ENCODE measurements at regions not wholly inside any gene's neighbourhood (a gene's known extent, or its start where the extent isn't known, plus 50 kb on each side); places are given as distances from the start of the nearest gene placed in this dataset.

DNA sequence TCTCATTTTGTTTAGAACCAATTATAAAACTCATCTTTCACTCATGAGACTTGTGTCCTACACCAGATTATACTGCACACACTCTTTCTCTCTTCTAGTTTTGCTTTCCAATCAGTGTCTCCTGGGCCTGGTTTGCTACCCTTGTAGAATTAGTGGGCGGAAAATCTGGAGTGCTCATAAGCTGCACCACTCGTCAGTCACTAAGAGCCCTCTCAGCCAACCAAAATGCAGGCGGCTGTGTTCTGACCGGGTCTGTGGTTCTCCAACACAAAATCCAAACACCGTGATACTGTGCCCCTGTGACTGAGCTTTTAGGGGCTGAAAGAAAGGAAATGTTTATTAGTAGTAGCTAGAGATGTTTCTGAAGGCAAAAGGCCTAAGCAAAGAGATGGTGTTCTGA, 83.7 kb upstream of the OBI1 start:
- H3K9me3 ChIP-seq = no peaks in the 10 kb centered on the region
- DNase-seq (ENCODE audit: low spot score) = no peak
- 53% methylated on average over 5 of the region's 5 CpGs for WGBS
- no peaks in the 10 kb centered on the region for H3K4me1 ChIP-seq (replicated peaks)
- H3K27ac ChIP-seq = no peak overlapping the region
- no peak for TF ChIP-seq POLR2AphosphoS5 (IDR thresholded peaks at IDR 0.05)
- TF ChIP-seq, protein P1, sequence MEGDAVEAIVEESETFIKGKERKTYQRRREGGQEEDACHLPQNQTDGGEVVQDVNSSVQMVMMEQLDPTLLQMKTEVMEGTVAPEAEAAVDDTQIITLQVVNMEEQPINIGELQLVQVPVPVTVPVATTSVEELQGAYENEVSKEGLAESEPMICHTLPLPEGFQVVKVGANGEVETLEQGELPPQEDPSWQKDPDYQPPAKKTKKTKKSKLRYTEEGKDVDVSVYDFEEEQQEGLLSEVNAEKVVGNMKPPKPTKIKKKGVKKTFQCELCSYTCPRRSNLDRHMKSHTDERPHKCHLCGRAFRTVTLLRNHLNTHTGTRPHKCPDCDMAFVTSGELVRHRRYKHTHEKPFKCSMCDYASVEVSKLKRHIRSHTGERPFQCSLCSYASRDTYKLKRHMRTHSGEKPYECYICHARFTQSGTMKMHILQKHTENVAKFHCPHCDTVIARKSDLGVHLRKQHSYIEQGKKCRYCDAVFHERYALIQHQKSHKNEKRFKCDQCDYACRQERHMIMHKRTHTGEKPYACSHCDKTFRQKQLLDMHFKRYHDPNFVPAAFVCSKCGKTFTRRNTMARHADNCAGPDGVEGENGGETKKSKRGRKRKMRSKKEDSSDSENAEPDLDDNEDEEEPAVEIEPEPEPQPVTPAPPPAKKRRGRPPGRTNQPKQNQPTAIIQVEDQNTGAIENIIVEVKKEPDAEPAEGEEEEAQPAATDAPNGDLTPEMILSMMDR (IDR thresholded peaks at IDR 0.05) = no peak
- TF ChIP-seq POLR2A (IDR thresholded peaks at IDR 0.05) = no peak
- H3K27me3 ChIP-seq (replicated peaks; ENCODE audit: insufficient read depth) = no peaks in the 10 kb centered on the region
- no peak overlapping the region for H3K4me3 ChIP-seq
- H3K36me3 ChIP-seq = no peaks in the 10 kb centered on the region
- intact Hi-C loops (cut with DNase I) = no loop called here

GRCh38 chr13:78736142-78736541, 77.2 kb upstream of the OBI1 start:
- no peaks in the 10 kb centered on the region for H3K9me3 ChIP-seq
- intact Hi-C loops (cut with DNase I) = no loop called here
- no peak for TF ChIP-seq POLR2AphosphoS5 (IDR thresholded peaks at IDR 0.05)
- TF ChIP-seq, protein P1 (IDR thresholded peaks at IDR 0.05) = no peak
- no peak for TF ChIP-seq POLR2A (IDR thresholded peaks at IDR 0.05)
- DNase-seq (ENCODE audit: low spot score) = no peak
- no peak overlapping the region for H3K4me3 ChIP-seq
- no peaks in the 10 kb centered on the region for H3K27me3 ChIP-seq (replicated peaks; ENCODE audit: insufficient read depth)
- no peaks in the 10 kb centered on the region for H3K4me1 ChIP-seq (replicated peaks)
- no peaks in the 10 kb centered on the region for H3K36me3 ChIP-seq
- H3K27ac ChIP-seq = no peak overlapping the region

- no peaks in the 10 kb centered on the region for H3K36me3 ChIP-seq
- no peaks in the 10 kb centered on the region for H3K4me1 ChIP-seq (replicated peaks)
- H3K4me3 ChIP-seq = no peak overlapping the region
- 75% methylated on average over 1 of the region's 1 CpG for WGBS
- no peak for DNase-seq (ENCODE audit: low spot score)
- no peaks in the 10 kb centered on the region for H3K27me3 ChIP-seq (replicated peaks; ENCODE audit: insufficient read depth)
- intact Hi-C loops (cut with DNase I) = no loop called here
- H3K9me3 ChIP-seq = no peaks in the 10 kb centered on the region
- TF ChIP-seq POLR2A (IDR thresholded peaks at IDR 0.05) (no peak), POLR2AphosphoS5 (IDR thresholded peaks at IDR 0.05) (no peak)
- TF ChIP-seq, protein P1 (IDR thresholded peaks at IDR 0.05) = no peak
- no peak overlapping the region for H3K27ac ChIP-seq
Measured at GRCh38 chr13:78732445-78733017, 73.6 kb upstream of the OBI1 start.

GRCh38 chr13:78722700-78723099, 63.7 kb upstream of the OBI1 start:
- H3K9me3 ChIP-seq = no peaks in the 10 kb centered on the region
- H3K36me3 ChIP-seq = no peaks in the 10 kb centered on the region
- no peak for DNase-seq (ENCODE audit: low spot score)
- no peaks in the 10 kb centered on the region for H3K4me1 ChIP-seq (replicated peaks)
- no peaks in the 10 kb centered on the region for H3K27me3 ChIP-seq (replicated peaks; ENCODE audit: insufficient read depth)
- intact Hi-C loops (cut with DNase I) = no loop called here
- 49% methylated on average over 3 of the region's 3 CpGs for WGBS
- no peak overlapping the region for H3K27ac ChIP-seq
- TF ChIP-seq, protein P1 (IDR thresholded peaks at IDR 0.05) = no peak
- TF ChIP-seq POLR2AphosphoS5 (IDR thresholded peaks at IDR 0.05) = no peak
- H3K4me3 ChIP-seq = no peak overlapping the region

- no peak overlapping the region for H3K27ac ChIP-seq
- DNase-seq (ENCODE audit: low spot score) = no peak
- H3K27me3 ChIP-seq (replicated peaks; ENCODE audit: insufficient read depth) = no peaks in the 10 kb centered on the region
- H3K36me3 ChIP-seq = no peaks in the 10 kb centered on the region
- 94% methylated on average over 2 of the region's 2 CpGs for WGBS
- intact Hi-C loops (cut with DNase I) = no loop called here
- TF ChIP-seq POLR2A (IDR thresholded peaks at IDR 0.05) = no peak
- TF ChIP-seq, protein P1 (IDR thresholded peaks at IDR 0.05) = no peak
- TF ChIP-seq POLR2AphosphoS5 (IDR thresholded peaks at IDR 0.05) = no peak
- H3K9me3 ChIP-seq = no peaks in the 10 kb centered on the region
- no peak overlapping the region for H3K4me3 ChIP-seq
- no peaks in the 10 kb centered on the region for H3K4me1 ChIP-seq (replicated peaks)
Measured at GRCh38 chr13:78719367-78719766, 60.4 kb upstream of the OBI1 start.

Data from prostate gland (tissue), 2 donors.